ENCODE measurements at regions not wholly inside any gene's neighbourhood (a gene's known extent, or its start where the extent isn't known, plus 50 kb on each side); places are given as distances from the start of the nearest gene placed in this dataset.

GRCh38 chr19:30272554-30272953, 99.6 kb upstream of the ZNF536 start:
- TF ChIP-seq, protein P1, sequence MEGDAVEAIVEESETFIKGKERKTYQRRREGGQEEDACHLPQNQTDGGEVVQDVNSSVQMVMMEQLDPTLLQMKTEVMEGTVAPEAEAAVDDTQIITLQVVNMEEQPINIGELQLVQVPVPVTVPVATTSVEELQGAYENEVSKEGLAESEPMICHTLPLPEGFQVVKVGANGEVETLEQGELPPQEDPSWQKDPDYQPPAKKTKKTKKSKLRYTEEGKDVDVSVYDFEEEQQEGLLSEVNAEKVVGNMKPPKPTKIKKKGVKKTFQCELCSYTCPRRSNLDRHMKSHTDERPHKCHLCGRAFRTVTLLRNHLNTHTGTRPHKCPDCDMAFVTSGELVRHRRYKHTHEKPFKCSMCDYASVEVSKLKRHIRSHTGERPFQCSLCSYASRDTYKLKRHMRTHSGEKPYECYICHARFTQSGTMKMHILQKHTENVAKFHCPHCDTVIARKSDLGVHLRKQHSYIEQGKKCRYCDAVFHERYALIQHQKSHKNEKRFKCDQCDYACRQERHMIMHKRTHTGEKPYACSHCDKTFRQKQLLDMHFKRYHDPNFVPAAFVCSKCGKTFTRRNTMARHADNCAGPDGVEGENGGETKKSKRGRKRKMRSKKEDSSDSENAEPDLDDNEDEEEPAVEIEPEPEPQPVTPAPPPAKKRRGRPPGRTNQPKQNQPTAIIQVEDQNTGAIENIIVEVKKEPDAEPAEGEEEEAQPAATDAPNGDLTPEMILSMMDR (IDR thresholded peaks at IDR 0.05; ENCODE audit: low read length), result no peak
- no peak for TF ChIP-seq EZH2 (IDR thresholded peaks at IDR 0.05; ENCODE audit: borderline replicate concordance, low read length)
